Loucy (cell line): ENCODE measurements at regions not wholly inside any gene's neighbourhood (a gene's known extent, or its start where the extent isn't known, plus 50 kb on each side); places are given as distances from the start of the nearest gene placed in this dataset.

Experiments used
- H2AFZ ChIP-seq: fragments of 200-600 bp; sonication (generic); 2 replicates; pipeline ENCODE4 v1.6.0; 2016; ENCODE audit warnings: antibody characterized with exemption, mild to moderate bottlenecking, low read length, moderate library complexity
- H3F3A ChIP-seq: fragments of 200-600 bp; 2 replicates; pipeline ENCODE4 v1.6.0; 2016; ENCODE audit warnings: antibody characterized with exemption, low read depth, mild to moderate bottlenecking
- H3K27me3 ChIP-seq: fragments of 200-600 bp; sonication (generic); 2 replicates; pipeline ENCODE4 v1.6.1; 2014; ENCODE audit warnings: low read length, mild to moderate bottlenecking; ENCODE audit not compliant: insufficient read depth, poor library complexity, severe bottlenecking
- H3K36me3 ChIP-seq: fragments of 200-600 bp; sonication (generic); 2 replicates; pipeline ENCODE4 v1.6.1; 2016; ENCODE audit warnings: low read length; ENCODE audit not compliant: insufficient read depth
- H3K4me1 ChIP-seq: fragments of 200-600 bp; sonication (generic); 2 replicates; pipeline ENCODE4 v1.5.1; 2014; ENCODE audit warnings: low read length, mild to moderate bottlenecking; ENCODE audit not compliant: insufficient read depth, poor library complexity, severe bottlenecking
- H3K4me2 ChIP-seq: fragments of 200-600 bp; sonication (generic); 2 replicates; pipeline ENCODE4 v1.6.0; 2014; ENCODE audit warnings: antibody characterized with exemption, low read length, low read depth, mild to moderate bottlenecking; ENCODE audit not compliant: poor library complexity, severe bottlenecking
- H3K4me3 ChIP-seq: fragments of 200-600 bp; sonication (generic); 2 replicates; pipeline ENCODE4 v1.5.1; 2014; ENCODE audit warnings: low read length, mild to moderate bottlenecking, mixed read lengths; ENCODE audit not compliant: poor library complexity, severe bottlenecking
- H3K79me2 ChIP-seq: fragments of 200-600 bp; sonication (generic); 2 replicates; pipeline ENCODE4 v1.6.1; 2014; ENCODE audit warnings: low read length; ENCODE audit not compliant: insufficient read depth
- H3K9ac ChIP-seq: fragments of 200-600 bp; sonication (generic); 2 replicates; pipeline ENCODE4 v1.6.0; 2014; ENCODE audit warnings: mild to moderate bottlenecking, low read depth, low read length, moderate library complexity; ENCODE audit not compliant: poor library complexity, severe bottlenecking
- H3K9me2 ChIP-seq: fragments of 200-600 bp; sonication (generic); replicated peaks from 2 replicates; pipeline ENCODE4 v1.6.1; 2016; ENCODE audit warnings: low read depth, low read length, mixed read lengths
- H3K9me3 ChIP-seq: fragments of 200-600 bp; sonication (generic); 2 replicates; pipeline ENCODE4 v1.6.1; 2014; ENCODE audit warnings: mild to moderate bottlenecking, antibody characterized with exemption, low read length, low read depth; ENCODE audit not compliant: insufficient read depth
- H4K20me1 ChIP-seq: fragments of 200-600 bp; sonication (generic); 2 replicates; pipeline ENCODE4 v1.6.0; 2014; ENCODE audit warnings: antibody characterized with exemption, low read length, mild to moderate bottlenecking; ENCODE audit not compliant: insufficient read depth, poor library complexity, severe bottlenecking
- CTCF ChIP-seq: fragments of 200-600 bp; sonication (generic); conservative IDR thresholded peaks from 2 replicates; pipeline ENCODE4 v1.5.1; 2014; ENCODE audit warnings: mild to moderate bottlenecking, antibody characterized with exemption, low read length
- EZH2phosphoT487 ChIP-seq: fragments of 200-600 bp; IDR thresholded peaks from 2 replicates; pipeline ENCODE4 v1.6.1; 2018; ENCODE audit warnings: antibody characterized with exemption, mild to moderate bottlenecking, moderate library complexity, borderline replicate concordance

- Histone ChIP-seq H3K4me1 (peaks cover 14% of the 10 kb centered on the region), H3K79me2 (no peaks in the 10 kb centered on the region), H2AFZ (no peak overlapping the region), H3K36me3 (no peaks in the 10 kb centered on the region), H3K27me3 (no peaks in the 10 kb centered on the region), H4K20me1 (no peaks in the 10 kb centered on the region), H3K4me2 (no peak overlapping the region), H3K9me3 (no peaks in the 10 kb centered on the region), H3F3A (no peaks in the 10 kb centered on the region), H3K4me3 (no peak overlapping the region), H3K9me2 (no peaks in the 10 kb centered on the region), H3K9ac (no peak overlapping the region)
- TF ChIP-seq CTCF (no peak), EZH2phosphoT487 (no peak)
Measured at GRCh38 chr3:72459588-72459987, 388.7 kb downstream of the SHQ1 start.

- Histone ChIP-seq H4K20me1 (no peaks in the 10 kb centered on the region), H3K36me3 (no peaks in the 10 kb centered on the region), H3K9me2 (no peaks in the 10 kb centered on the region), H2AFZ (no peak overlapping the region), H3K4me2 (no peak overlapping the region), H3F3A (no peaks in the 10 kb centered on the region), H3K79me2 (no peaks in the 10 kb centered on the region), H3K27me3 (no peaks in the 10 kb centered on the region), H3K9ac (no peak overlapping the region), H3K4me3 (no peak overlapping the region), H3K4me1 (peaks cover 17% of the 10 kb centered on the region), H3K9me3 (no peaks in the 10 kb centered on the region)
- TF ChIP-seq CTCF (no peak), EZH2phosphoT487 (no peak)
Measured at GRCh38 chr3:72458375-72458774, 389.9 kb downstream of the SHQ1 start.

- H3K4me2 ChIP-seq, result no peak overlapping the region
- peaks cover 17% of the 10 kb centered on the region for H3K4me1 ChIP-seq
- H3K27me3 ChIP-seq, result no peaks in the 10 kb centered on the region
- TF ChIP-seq CTCF (no peak), EZH2phosphoT487 (no peak)
- H4K20me1 ChIP-seq, result no peaks in the 10 kb centered on the region
- H2AFZ ChIP-seq, result no peak overlapping the region
- H3K9ac ChIP-seq, result no peak overlapping the region
- H3K4me3 ChIP-seq, result no peak overlapping the region
- no peaks in the 10 kb centered on the region for H3K79me2 ChIP-seq
- no peaks in the 10 kb centered on the region for H3F3A ChIP-seq
- no peaks in the 10 kb centered on the region for H3K9me2 ChIP-seq
- H3K9me3 ChIP-seq, result no peaks in the 10 kb centered on the region
- no peaks in the 10 kb centered on the region for H3K36me3 ChIP-seq
Measured at GRCh38 chr3:72454441-72454840, 393.8 kb downstream of the SHQ1 start.
